ENCODE measurements at regions not wholly inside any gene's neighbourhood (a gene's known extent, or its start where the extent isn't known, plus 50 kb on each side); places are given as distances from the start of the nearest gene placed in this dataset.
"Not testable (repeated sequence)": the region's sequence is repeated elsewhere in the genome, so short reads cannot be mapped to it uniquely, and the experiment has no call there.

DNA sequence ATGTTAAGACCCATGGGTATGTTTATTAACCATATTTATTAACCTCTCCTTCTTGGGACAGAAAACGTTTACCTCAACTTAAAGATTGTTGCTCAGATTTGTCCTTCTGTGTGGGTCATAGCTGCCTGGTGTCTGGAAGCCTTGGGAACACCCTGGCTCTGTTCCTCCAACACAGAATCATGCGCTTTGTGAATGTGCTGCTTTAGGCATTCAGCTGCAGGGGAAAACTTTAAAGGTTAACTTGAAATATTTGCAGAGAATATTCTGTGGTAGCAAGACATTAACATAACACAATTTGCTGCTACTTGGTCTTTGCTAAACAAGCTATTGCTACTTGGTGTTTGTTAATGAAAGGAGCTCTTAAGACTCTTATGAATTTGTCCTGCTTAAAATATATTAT is 50.5 kb upstream of the THOC3 start:
- DNase-seq (ENCODE audit: low spot score): not testable (repeated sequence)

DNA sequence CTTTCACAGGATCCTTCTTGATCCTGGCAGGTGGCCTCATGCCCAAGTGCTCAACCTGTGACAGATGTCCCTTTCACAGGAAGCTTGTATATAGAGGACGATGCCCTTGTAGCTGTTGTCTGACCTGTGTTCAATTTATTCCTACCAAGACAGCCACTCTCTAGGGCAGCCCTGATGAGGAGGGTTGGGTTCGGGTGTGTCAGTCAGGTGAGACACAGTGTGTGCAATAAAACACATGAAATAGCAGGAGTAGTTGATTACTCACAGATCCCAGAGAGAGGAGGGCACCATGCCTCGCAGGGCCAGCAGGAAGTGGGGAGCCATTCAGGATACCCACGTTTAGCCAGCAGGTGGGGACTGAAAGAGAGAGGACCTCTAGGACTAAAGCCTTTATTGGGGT is 52.7 kb upstream of the THOC3 start:
- DNase-seq (ENCODE audit: low spot score): not testable (repeated sequence)

DNA sequence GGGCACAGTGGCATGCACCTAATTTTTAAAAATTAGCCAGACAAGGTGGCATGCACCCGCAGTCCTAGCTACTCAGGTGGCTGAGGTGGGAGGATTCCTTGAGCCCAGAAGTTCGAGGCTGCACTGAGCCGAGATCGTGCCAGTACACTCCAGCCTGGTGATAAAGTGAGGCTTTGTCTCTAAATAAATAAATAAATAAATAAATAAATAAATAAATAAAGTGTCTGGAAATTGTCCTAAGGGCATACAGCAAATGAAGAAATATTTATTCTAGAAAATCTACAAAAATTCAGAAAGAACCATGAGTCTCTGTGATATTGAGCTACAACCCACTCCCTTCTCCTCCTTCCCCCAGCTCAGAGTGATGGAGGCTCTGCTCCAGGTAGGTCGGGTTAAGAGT is 55.4 kb upstream of the THOC3 start:
- not testable (repeated sequence) for DNase-seq (ENCODE audit: low spot score)

DNA sequence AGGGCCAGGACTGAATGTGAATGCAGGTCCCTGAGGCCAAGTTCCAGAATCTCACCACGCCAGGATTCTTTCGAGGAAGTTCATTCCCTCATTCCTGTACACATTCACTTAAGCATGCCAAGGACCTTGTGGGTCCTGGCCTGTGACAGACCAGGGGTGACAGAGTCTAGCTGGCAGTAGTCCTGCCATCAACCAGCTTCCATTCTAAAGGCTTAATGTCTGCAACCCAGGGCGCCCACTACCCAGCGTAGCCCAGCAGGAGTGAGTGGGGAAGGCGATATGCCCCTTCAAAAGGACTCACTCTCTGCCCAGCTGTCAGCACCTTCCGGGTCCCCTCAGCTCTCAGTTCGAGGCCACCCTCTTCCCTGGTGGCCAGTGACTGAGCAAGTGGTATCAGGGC is 61.3 kb upstream of the THOC3 start:
- DNase-seq (ENCODE audit: low spot score): not testable (repeated sequence)

DNA sequence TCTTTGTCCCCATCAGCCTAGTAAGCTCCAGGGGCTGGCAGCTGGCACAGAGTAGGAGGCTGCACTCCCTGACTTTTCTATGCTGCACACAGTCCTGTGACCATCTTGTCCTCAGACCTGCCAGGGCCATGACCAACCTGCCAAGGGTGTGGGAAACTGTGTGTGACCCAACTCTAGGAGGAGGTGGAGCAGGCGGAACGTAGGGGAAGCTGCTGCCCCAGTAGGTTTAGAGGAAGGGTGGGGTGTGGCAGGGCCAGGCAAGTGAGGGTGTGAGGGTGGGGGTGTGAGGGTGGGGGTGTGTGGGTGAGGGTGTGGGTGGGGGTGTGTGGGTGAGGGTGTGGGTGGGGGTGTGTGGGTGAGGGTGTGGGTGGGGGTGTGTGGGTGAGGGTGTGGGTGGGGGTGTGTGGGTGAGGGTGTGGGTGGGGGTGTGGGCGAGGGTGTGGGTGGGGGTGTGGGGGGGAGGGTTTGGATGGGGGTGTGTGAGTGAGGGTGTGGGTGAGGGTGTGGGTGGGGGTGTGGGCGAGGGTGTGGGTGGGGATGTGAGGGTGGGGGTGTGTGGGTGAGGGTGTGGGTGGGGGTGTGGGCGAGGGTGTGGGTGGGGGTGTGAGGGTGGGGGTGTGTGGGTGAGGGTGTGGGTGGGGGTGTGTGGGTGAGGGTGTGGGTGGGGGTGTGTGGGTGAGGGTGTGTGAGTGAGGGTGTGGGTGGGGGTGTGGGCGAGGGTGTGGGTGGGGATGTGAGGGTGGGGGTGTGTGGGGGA is 62.4 kb upstream of the THOC3 start:
- DNase-seq (ENCODE audit: low spot score): not testable (repeated sequence)

DNA sequence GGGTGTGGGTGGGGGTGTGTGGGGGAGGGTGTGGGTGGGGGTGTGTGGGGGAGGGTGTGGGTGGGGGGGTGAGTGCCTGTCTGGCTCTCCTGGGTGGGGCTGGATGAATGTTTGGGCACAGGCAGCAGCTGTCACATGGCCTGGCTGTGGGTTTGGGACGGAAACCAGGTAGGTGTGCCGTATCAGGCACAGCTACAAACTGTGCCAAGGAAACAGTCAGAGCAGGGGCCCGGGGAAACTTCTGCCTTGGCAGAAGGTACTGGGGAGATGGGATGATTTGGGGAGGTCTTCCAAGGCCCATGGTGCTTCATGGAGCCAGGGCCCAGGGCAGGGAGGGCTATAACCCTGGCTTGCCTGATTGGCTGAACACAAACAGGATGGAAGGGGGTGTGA is 63.0 kb upstream of the THOC3 start:
- not testable (repeated sequence) for DNase-seq (ENCODE audit: low spot score)

DNA sequence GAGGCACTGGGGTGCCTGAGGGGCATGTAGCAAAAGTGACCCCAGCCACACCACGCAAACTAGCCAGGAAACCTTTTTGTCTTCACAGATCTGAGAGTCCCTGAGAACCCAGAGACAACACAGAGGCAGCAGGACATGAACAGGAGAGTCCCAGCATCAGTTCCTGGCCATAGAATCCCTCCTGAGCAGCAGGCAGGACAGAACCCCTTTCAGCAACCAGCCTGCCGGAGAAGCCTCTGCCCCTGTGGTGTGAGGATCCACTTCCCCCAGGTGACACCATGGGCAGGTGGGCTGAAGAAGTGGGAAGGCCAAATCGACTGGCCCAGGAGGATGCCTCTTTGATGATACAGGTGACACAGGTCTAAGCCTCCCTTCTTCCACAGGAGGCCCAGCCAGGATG is 65.1 kb upstream of the THOC3 start:
- not testable (repeated sequence) for DNase-seq (ENCODE audit: low spot score)

DNA sequence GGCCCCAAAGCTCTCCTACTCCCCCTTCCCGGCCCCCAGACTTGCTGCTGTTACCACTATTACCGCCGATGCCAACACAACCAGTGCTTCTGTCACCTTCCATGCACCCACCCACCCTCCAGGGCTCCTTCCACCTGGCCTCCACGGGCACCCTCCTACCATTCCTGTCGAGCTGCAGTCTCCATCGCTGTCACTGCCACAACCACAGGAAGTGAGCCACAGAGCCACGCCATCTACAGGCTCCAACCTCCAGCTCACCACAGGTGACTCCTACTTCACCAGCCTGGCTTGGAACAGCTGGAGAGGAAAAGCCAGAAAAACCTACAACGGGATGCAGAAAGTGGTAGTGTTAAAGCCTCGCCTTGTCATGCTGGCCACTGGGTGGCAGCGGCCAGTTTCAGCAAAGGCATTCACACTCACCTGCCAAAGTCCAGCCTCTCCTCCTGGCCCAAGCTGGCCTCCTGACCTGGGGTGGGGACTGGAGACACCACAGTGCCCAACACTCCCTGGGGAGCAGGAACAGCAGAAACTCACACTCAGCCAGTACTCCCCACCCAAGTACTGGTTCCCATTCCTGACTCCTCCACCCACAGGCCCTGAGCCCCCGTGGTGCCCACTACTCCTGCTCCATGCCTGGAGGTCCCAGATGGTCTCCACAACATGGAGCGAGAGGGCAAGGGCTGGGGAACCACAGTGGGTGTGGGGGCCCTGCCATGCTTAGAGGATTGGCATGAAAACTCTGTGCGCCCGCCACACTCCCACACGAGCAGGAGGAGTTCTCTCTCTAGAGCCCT is 66.5 kb upstream of the THOC3 start:
- DNase-seq (ENCODE audit: low spot score): not testable (repeated sequence)

DNA sequence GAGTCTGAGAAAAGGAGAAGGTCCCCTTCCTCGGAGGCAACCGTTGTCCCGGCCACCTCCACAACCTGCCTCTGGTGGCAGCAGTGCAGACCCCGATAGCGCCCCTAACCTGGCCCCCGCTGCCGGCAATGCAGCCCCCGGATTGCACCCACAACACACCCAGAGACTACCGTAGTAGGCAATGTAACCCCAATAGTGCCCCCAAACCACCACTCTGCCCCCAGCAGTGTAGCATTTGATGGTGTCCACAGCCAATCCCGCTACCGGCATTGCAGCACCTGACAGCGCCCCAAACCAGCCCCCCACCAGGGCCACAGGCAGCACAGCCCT is 67.1 kb upstream of the THOC3 start:
- not testable (repeated sequence) for DNase-seq (ENCODE audit: low spot score)

DNA sequence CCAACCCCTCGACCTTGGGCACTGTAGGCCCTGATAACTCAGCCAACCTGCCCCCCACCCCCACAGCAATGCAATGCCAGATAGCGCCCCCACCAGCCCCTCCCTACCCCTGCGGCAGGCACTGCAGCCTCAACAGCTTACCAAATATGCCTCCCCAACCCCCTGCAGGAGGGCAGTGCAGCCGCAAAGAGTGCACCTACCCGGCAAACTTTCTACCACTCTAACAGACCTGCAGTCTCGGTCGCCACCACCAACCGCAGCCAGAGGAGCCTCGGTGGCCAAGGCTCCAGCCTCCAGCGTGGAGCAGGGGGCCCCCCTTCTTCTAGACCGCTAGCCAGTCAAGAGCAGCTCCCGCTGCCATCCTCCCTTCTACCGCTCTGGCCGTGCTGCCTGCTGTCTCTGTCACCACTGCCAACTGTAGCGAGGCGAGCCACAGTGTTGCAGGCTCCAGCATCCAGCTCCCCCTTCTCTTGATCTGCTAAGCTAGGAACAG is 67.7 kb upstream of the THOC3 start:
- peak; percentile 15 for DNase-seq (ENCODE audit: low spot score)

DNA sequence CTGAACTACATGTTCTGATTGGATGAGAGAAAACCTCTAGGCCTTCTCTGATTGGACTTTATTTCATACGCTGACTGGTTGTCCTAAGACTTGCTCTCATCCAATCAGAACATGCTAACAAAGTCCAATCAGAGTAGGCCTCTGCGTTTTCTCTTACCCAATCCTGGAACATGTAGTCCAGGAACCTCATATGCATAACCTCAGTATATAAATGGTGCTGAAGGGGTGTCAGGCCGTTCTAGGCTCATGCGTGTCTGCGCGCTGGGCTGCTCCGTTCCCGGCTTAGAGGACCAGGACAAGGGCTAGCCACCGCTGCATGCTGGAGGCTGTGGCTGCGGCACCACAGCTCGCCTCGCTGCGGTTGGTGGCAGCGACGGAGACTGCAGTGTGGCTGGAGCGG is 68.3 kb upstream of the THOC3 start:
- DNase-seq (ENCODE audit: low spot score): not testable (repeated sequence)

DNA sequence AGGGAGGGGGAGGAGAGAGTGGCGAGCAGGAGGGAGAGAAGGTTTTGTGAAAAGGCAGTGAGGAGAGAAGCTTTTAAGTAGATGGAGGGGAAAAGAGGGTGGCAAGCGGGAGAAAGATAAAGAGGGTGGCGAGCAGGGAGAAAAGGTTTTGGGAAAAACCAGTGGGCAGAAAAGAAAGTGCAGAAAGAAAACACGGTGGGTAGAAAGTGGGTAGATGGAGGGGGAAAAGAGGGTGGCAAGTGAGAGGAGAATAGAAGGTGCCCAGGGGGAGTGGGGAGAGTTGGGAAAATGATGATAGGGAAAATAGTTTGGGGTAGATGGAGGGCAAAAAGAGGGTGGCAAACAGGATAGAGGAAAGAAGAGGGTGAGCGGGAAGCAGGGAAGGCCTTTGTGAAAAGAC is 69.1 kb upstream of the THOC3 start:
- DNase-seq (ENCODE audit: low spot score): not testable (repeated sequence)

DNA sequence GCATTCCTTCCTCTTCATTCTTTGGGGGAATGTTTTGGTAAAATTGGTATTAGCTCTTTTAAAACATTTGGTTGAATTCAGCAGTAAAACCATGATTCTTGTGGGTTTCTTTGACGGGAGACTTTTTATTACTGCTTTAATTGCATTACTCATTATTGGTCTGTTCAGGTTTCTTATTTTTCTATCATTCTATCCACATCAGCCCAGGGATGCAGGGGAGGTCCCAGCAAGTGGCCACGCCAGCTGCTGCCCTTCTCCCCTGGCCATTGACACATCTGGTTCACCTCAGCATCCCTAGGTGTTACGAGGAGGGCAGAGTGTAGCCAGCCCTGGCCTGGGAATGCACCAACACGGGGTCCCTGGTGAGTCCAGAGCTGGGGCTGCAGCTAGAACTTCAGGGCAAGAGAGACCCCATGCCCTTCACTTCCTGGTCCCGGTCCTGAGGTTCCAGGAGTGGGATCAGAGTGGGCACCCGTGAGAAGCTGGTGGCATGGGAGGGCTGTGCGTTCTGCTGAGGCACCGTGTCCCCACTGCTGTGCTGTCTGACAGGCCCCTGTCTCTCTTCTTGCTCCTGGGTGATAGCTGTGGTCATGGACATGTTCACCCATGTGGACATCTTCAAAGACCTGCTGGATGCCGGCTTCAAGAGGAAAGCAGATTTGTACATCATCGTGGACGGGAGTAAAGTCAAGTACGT is 72.1 kb upstream of the THOC3 start:
- not testable (repeated sequence) for DNase-seq (ENCODE audit: low spot score)

DNA sequence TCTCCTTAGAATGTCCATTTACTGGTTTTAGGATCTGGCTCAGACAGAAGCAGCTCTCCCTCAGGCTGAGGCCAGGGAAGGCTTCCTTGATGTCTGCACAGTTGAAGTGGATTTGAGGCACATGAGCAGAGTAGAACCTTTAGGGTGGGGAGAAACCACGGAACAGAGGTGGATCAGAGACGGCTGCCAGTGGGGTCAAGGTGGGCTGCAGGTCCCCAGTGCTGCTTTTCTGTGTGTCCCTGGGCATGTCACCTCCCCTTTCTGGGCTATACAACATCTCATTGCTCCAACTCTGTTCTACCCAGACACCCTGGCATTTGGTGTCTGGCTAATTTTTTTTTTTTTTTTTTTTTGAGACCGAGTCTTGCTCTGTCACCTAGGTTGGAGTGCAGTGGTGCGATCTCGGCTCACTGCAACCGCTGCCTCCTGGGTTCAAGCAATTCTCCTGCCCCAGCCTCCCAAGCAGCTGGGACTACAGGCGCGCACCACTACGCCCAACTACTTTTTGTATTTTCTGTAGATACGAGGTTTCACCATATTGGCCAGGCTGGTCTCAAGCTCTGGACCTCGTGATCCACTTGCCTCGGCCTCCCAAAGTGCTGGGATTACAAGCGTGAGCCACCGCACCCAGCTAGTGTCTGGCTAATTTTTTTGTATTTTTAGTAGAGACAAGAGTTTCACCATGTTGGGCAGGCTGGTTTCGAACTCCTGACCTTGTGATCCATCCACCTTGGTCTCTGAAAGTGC is 73.3 kb upstream of the THOC3 start:
- DNase-seq (ENCODE audit: low spot score): not testable (repeated sequence)

DNA sequence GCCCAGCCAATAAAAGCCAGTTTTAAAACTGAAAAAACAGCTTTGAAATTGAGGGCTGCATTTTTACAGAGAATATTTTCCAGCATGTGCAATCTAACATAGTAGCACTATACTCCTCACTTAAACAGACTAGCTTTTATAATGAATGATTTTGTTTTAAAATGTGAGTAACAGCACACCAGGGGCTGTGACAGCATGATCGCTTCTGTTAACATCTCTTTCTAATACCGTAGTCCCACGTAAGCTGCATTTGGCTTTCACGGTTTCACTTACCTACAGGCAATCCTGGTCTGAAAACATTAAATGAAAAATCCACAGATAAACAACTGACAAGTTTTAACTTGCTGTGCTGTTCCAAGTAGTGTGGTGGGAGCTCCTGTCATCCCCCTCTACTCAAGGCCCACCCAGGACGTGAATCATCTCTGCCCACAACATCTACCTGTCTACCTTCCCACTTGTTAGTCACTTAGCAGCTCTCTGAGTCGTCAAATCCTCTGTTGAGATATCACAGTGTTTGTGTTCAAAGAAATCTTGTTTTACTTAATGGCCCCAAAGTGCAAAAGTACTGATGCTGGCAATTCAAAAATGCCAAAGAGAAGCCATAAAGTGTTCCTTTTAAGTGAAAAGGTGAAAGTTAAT is 74.0 kb upstream of the THOC3 start:
- peak; percentile 36 for DNase-seq (ENCODE audit: low spot score)

DNA sequence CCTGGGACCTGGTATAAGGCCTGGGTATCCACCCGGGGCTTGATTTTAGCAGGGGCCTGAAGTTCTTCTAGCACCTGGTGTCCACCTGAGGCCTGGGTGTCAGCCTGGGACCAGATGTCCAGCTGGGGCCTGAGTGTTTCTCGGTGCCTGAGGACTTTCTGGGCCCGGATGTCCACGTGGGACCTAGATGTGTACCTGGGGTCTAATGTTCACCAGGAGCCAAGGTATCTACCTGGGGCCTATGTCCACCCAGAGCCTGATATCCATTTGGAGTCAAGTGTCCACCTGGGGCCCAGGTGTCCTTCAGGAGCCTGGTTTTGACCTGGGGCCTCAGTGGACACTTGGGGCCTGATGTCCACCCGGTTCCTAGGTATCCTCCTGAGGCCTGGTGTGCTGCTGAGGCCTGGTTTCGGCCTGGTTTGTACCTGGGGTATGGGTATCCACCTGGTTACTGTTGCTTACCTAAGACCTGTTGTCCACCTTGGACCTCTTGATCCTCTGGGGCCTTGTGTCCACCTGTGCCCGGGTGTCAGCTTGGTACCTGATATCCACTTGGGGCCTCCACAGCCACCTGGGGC is 75.2 kb upstream of the THOC3 start:
- not testable (repeated sequence) for DNase-seq (ENCODE audit: low spot score)

DNA sequence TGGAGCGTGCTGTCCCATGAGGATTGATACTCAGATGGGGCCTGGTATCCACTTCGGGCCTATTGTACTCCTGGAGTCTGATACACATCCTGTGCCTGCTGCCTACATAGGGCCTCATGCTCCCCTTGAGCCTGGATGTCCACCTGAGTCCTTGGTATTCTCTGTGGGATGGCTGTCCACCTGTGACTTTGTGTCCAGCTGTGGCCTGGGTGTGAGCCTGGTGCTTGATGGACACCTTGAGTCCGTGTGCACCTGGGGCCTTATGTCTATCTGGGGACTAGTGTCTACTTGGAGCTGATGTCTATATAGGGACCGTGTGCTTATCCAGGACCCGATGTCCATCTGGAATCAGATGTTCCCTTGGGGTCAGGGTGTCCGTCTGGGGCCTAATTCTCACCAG is 75.9 kb upstream of the THOC3 start:
- DNase-seq (ENCODE audit: low spot score): not testable (repeated sequence)

DNA sequence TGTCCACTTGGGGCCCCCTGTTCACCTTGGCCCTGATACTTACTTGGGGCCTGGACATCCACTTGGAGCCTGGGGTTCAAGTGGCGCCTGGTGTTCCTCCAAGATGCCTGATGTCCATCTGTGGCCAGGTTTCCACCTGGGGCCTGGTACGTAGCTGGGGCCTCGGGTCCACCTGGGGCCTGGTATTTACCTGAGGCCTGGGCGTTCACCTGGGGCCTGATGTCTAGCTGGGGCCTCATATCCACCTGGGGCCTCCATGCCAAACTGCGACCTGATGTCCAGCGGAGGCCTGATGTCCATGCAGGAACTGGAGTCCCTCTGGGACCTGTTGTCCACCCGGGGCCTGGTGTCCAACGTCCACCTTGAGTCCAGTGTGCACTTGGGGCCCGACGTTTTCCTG is 76.3 kb upstream of the THOC3 start:
- not testable (repeated sequence) for DNase-seq (ENCODE audit: low spot score)

DNA sequence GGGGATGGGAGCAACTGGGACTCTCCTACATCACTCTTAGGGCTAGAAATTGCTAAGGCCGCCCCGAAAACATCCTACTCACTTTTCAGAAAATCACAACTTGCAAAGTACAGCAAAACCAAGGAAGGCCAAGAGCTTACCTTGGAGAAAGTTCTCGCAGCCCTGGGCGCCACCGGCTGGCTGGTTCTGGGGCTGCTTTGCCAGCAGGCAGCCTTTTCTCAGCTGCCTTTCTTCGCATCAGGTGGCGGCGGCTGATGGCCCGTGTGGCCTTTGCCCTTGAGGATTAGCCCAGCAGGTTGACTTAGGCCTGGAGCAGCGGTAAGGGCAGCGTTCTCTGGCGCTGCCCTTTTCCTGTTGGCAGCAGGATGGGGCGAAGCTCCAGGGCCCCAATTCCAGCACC is 77.3 kb upstream of the THOC3 start:
- not testable (repeated sequence) for DNase-seq (ENCODE audit: low spot score)

DNA sequence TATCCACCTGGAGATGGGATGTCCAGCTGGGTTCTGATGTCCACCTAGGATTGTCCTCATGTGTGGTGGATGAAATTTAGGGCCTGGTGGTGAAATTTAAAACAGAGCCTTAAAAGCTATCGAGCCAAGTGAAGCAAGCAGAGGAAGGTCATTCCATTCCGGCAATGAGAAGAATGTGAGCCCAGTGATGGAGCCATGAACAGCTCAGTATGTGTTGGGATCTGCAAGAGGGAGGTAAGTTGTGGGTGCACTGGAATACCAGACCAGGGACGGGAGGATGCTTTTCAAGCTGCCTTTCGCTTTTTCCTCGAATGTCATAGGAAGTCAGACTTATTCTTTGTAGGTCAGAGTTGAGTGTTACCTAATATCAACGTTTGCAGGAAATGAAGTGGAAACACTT is 80.6 kb upstream of the THOC3 start:
- DNase-seq (ENCODE audit: low spot score): not testable (repeated sequence)
